Lung (tissue), 11 donors: ENCODE measurements at regions not wholly inside any gene's neighbourhood (a gene's known extent, or its start where the extent isn't known, plus 50 kb on each side); places are given as distances from the start of the nearest gene placed in this dataset.
A peak's percentile ranks its signal among the peaks of the same experiment; 100 is the strongest.

ENCODE experiments used
- ATAC-seq: fragments of 200-7000 bp; cut with Tn5 transposase; one replicate; pipeline ENCODE4 v1.9.1; 2020; ENCODE audit warnings: moderate number of reproducible peaks; ENCODE audit not compliant: insufficient read depth, low FRiP score
- DNase-seq, 3 donors: peaks; one replicate each; pipeline ENCODE4 v3.0.0-alpha.2; 2013 to 2017
- H3K27ac ChIP-seq, 2 donors: one replicate each; pipeline ENCODE4 v1.5.1; 2013; ENCODE audit warnings: mild to moderate bottlenecking in 2 of 2, moderate library complexity in 2 of 2, control low read depth in 1 of 2, inconsistent platforms in 1 of 2, low read depth in 1 of 2, low read length in 1 of 2
- H3K27me3 ChIP-seq, 3 donors: one replicate each; pipeline ENCODE4 v1.5.1; 2013; ENCODE audit warnings: low read length in 2 of 3; ENCODE audit not compliant: control insufficient read depth in 3 of 3, insufficient read depth in 3 of 3
- H3K36me3 ChIP-seq, 4 donors: one replicate each; pipeline ENCODE4 v1.5.1; 2013; ENCODE audit warnings: low read length in 4 of 4, mild to moderate bottlenecking in 1 of 4, moderate library complexity in 1 of 4; ENCODE audit not compliant: control insufficient read depth in 4 of 4, insufficient read depth in 4 of 4
- H3K4me1 ChIP-seq, 5 donors: one replicate each; pipeline ENCODE4 v1.5.1; 2013; ENCODE audit warnings: low read length in 5 of 5, mild to moderate bottlenecking in 2 of 5, moderate library complexity in 1 of 5; ENCODE audit not compliant: control insufficient read depth in 5 of 5, insufficient read depth in 5 of 5
- H3K4me3 ChIP-seq: one replicate; pipeline ENCODE4 v1.5.1; 2013; ENCODE audit warnings: mild to moderate bottlenecking, control low read depth, moderate library complexity
- H3K9ac ChIP-seq, 2 donors: one replicate each; pipeline ENCODE4 v1.5.1; 2013; ENCODE audit warnings: low read length in 2 of 2, control low read depth in 1 of 2; ENCODE audit not compliant: insufficient read depth in 1 of 2
- H3K9me3 ChIP-seq, 4 donors: one replicate each; pipeline ENCODE4 v1.5.1; 2013; ENCODE audit warnings: low read length in 3 of 4, mild to moderate bottlenecking in 1 of 4, moderate library complexity in 1 of 4; ENCODE audit not compliant: control insufficient read depth in 4 of 4, insufficient read depth in 3 of 4
- CTCF ChIP-seq: IDR thresholded peaks from 2 replicates; pipeline ENCODE4 v1.5.1; 2012; ENCODE audit warnings: mild to moderate bottlenecking; ENCODE audit errors: control extremely low read depth, extremely low read depth
- WGBS, 2 donors: extraction: QIAGEN DNeasy Blood & Tissue Kit; methylation state at CpG; one replicate each; pipeline ENCODE4 v1.1.7; 2013; 5-methylcytosine and 5-hydroxymethylcytosine counted together
- donor health status: control.
- donor health status: control.
- donor health status: Bipolar disorder and iron deficiency.
- donor health status: healthy.
- donor health status: DM: yes; HTN: yes; CAD: no.

- WGBS, 2 donors: 60 to 62% methylated on average over 6 of the region's 6 CpGs
- no peaks in the 10 kb centered on the region for H3K27me3 ChIP-seq
- H3K9me3 ChIP-seq: peaks cover 0 to 3% (median 0%) of the 10 kb centered on the region in 4 donors
- no peak for TF ChIP-seq CTCF
- ATAC-seq (no peak), DNase-seq (no peak)
- H3K4me1 ChIP-seq: peaks cover 0 to 3% (median 0%) of the 10 kb centered on the region in 5 donors
- no peak overlapping the region for H3K4me3 ChIP-seq
- no peak overlapping the region for H3K27ac ChIP-seq
- no peaks in the 10 kb centered on the region for H3K36me3 ChIP-seq
- no peak overlapping the region for H3K9ac ChIP-seq
Observed at GRCh38 chr4:13836946-13837912, 209.7 kb upstream of the BOD1L1 start.

DNA sequence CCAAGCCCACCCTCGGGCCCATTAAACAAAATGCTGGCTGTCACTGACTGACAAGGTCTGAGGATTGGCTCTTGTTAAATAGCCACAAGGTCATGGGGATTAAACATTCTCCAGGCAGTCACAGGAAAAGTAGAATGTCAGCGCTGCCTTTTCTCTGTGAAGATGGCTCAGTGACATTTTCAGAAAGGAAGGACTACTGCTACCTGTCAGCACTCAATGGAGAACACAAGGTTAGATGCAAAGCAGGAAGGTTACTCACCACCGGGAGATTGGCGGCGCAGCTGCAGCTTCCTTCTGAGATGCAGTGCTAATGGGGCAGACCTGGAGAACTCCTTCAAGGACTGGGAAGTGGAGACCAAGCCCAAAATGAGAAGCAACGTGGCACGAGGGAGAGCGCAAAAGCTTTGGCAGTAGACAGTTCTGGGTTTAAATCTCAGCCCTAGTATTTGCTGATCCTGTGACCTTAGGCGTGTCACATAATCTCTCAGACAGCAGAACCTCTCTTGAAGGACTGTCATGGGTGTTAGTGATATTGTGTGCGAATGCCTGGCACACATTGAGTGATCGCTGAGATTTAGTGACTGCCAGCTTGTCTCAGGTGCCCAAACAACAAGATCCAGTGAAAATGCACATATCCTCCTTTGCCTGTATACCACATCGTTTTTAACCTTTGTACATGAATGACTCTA lies 213.1 kb upstream of the BOD1L1 start:
- H3K36me3 ChIP-seq: no peaks in the 10 kb centered on the region
- H3K9ac ChIP-seq: no peak overlapping the region
- no peak for DNase-seq
- WGBS, 2 donors: 66 to 75% methylated on average over 12 of the region's 12 CpGs
- H3K27ac ChIP-seq: peak overlapping the region in 1 of 2 donors; percentile 10
- peaks cover 0 to 3% (median 0%) of the 10 kb centered on the region in 4 donors for H3K9me3 ChIP-seq
- peaks cover 0 to 6% (median 0%) of the 10 kb centered on the region in 5 donors for H3K4me1 ChIP-seq
- no peak for TF ChIP-seq CTCF
- H3K4me3 ChIP-seq: no peak overlapping the region
- H3K27me3 ChIP-seq: no peaks in the 10 kb centered on the region
- ATAC-seq: no peak

DNA sequence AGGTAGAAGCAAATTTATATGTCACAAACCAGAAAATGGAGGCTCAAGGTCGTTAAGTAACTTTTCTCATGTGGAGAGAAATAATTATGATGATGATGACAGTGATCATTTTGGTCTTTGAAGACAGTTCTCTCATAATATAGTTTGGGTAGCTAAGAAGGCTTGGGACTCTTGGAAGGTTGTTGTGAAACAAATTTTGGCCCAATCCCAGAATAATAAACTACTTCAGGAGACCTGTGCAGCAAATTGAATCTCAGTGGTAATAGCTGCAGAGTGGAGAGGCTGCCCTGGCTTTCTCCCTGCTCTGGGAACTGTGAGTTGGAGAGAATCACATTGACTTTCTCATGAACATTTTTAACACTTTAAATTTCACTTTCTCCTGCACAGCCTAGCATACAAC lies 217.2 kb upstream of the BOD1L1 start:
- Histone ChIP-seq H3K36me3 (no peaks in the 10 kb centered on the region), H3K4me1 (peaks cover 0 to 6% (median 0%) of the 10 kb centered on the region in 5 donors), H3K27ac (no peak overlapping the region), H3K9ac (no peak overlapping the region), H3K9me3 (peaks cover 0 to 2% (median 0%) of the 10 kb centered on the region in 4 donors), H3K27me3 (no peaks in the 10 kb centered on the region), H3K4me3 (no peak overlapping the region)
- DNase-seq (peak in 1 of 3 donors; percentile 22), ATAC-seq (no peak)
- no peak for TF ChIP-seq CTCF
- 58 to 75% methylated on average over 1 of the region's 1 CpG for WGBS, 2 donors
